GM23248 (cell line): ENCODE measurements at regions not wholly inside any gene's neighbourhood (a gene's known extent, or its start where the extent isn't known, plus 50 kb on each side); places are given as distances from the start of the nearest gene placed in this dataset.

Experiments
- EZH2 ChIP-seq: fragments of 200-600 bp; sonication (generic); IDR thresholded peaks from 2 replicates; pipeline ENCODE4 v1.6.1; 2018; ENCODE audit warnings: antibody characterized with exemption, mild to moderate bottlenecking; ENCODE audit not compliant: insufficient read depth, poor library complexity, severe bottlenecking
- EZH2phosphoT487 ChIP-seq: fragments of 200-600 bp; sonication (generic); IDR thresholded peaks from 2 replicates; pipeline ENCODE4 v1.6.1; 2018; ENCODE audit warnings: antibody characterized with exemption, moderate library complexity, mild to moderate bottlenecking, low read depth; ENCODE audit not compliant: insufficient read depth

DNA sequence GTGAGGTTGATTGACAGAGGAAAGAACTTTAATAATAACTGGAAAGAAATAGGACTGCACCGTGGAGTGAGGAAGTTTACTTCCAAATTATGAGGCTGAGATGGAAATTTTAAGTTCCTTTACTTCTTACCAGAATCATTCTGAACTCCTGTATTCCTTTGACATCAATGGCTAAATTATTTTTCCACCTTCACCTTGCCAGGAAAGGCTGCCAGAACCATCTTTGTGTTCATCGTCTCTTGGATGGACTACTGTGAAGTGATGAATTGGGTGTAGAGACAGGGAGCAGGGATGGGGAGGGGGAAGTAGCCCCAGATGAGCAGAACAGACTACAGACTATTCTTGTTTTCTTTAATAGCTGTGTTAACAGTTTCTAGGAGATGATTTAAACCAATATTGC lies 102.1 kb upstream of the CEP162 start:
- TF ChIP-seq EZH2phosphoT487: no peak
- TF ChIP-seq EZH2: no peak
